ENCODE measurements at regions not wholly inside any gene's neighbourhood (a gene's known extent, or its start where the extent isn't known, plus 50 kb on each side); places are given as distances from the start of the nearest gene placed in this dataset.

GRCh38 chr9:23496489-23497136 lies 329.4 kb downstream of the ELAVL2 start:
- no peaks in the 10 kb centered on the region for H3K4me1 ChIP-seq (ENCODE audit: control insufficient read depth, insufficient read depth, low read length)
- CTCF ChIA-PET: no interaction called here
- H3K36me3 ChIP-seq (ENCODE audit: control insufficient read depth in 2 of 2, insufficient read depth in 1 of 2, low read length in 2 of 2): no peaks in the 10 kb centered on the region
- H3K9me3 ChIP-seq (ENCODE audit: control insufficient read depth, insufficient read depth, low read depth, low read length): no peaks in the 10 kb centered on the region
- H3K27ac ChIP-seq (ENCODE audit: extremely low read depth, low read depth, low read length): no peak overlapping the region
- no peak overlapping the region for H3K4me3 ChIP-seq (ENCODE audit: low read depth, low read length)
- TF ChIP-seq ZNF354C (tag by site-specific recombination; IDR thresholded peaks at IDR 0.05; ENCODE audit: borderline replicate concordance, low read depth) (no peak), ZBTB7A (tag by site-specific recombination; IDR thresholded peaks at IDR 0.05; ENCODE audit: low read depth) (no peak), ZNF514 (tag by site-specific recombination; IDR thresholded peaks at IDR 0.05) (no peak), ZNF48 (tag by site-specific recombination; IDR thresholded peaks at IDR 0.05) (no peak), ZNF596 (tag by site-specific recombination; IDR thresholded peaks at IDR 0.05) (no peak), MEIS1 (CRISPR knock-in tag; IDR thresholded peaks at IDR 0.05; ENCODE audit: borderline replicate concordance) (no peak), ZBTB44 (tag by site-specific recombination; IDR thresholded peaks at IDR 0.05) (no peak), ZFHX2 (tag by site-specific recombination; conservative IDR thresholded peaks at IDR 0.05) (no peak), ZNF416 (tag by site-specific recombination; IDR thresholded peaks at IDR 0.05) (no peak), ZNF148 (tag by site-specific recombination; IDR thresholded peaks at IDR 0.05; ENCODE audit: borderline replicate concordance) (no peak), ZIC2 (tag by site-specific recombination; IDR thresholded peaks at IDR 0.05) (no peak), FEZF1 (tag by site-specific recombination; IDR thresholded peaks at IDR 0.05) (no peak), ZNF350 (tag by site-specific recombination; IDR thresholded peaks at IDR 0.05) (no peak), ZNF138 (tag by site-specific recombination; IDR thresholded peaks at IDR 0.05; ENCODE audit: borderline replicate concordance) (no peak)
- POLR2A ChIA-PET: no interaction called here

- Histone ChIP-seq H3K4me1 (ENCODE audit: control insufficient read depth, insufficient read depth, low read length) (no peaks in the 10 kb centered on the region), H3K9me3 (ENCODE audit: control insufficient read depth, insufficient read depth, low read depth, low read length) (no peaks in the 10 kb centered on the region), H3K36me3 (ENCODE audit: control insufficient read depth in 2 of 2, insufficient read depth in 1 of 2, low read length in 2 of 2) (no peaks in the 10 kb centered on the region), H3K4me3 (ENCODE audit: low read depth, low read length) (no peak overlapping the region), H3K27ac (ENCODE audit: extremely low read depth, low read depth, low read length) (no peak overlapping the region)
- ChIA-PET CTCF (no interaction called here), POLR2A (no interaction called here)
- no peak for TF ChIP-seq ZNF560 (tag by site-specific recombination; IDR thresholded peaks at IDR 0.05; ENCODE audit: borderline replicate concordance)
- TF ChIP-seq ZNF624 (tag by site-specific recombination; IDR thresholded peaks at IDR 0.05): no peak
- TF ChIP-seq TSHZ1 (tag by site-specific recombination; IDR thresholded peaks at IDR 0.05; ENCODE audit: borderline replicate concordance): no peak
- TF ChIP-seq ZNF629 (tag by site-specific recombination; IDR thresholded peaks at IDR 0.05): no peak
- no peak for TF ChIP-seq ZNF366 (tag by site-specific recombination; conservative IDR thresholded peaks at IDR 0.05)
- no peak for TF ChIP-seq ZNF433 (tag by site-specific recombination; IDR thresholded peaks at IDR 0.05; ENCODE audit: low read depth)
- TF ChIP-seq ZNF580 (tag by site-specific recombination; IDR thresholded peaks at IDR 0.05): no peak
- no peak for TF ChIP-seq ZNF248 (tag by site-specific recombination; IDR thresholded peaks at IDR 0.05)
- no peak for TF ChIP-seq ZNF157 (tag by site-specific recombination; IDR thresholded peaks at IDR 0.05)
- TF ChIP-seq PRDM6 (tag by site-specific recombination; IDR thresholded peaks at IDR 0.05): no peak
Observed at GRCh38 chr9:23497137-23497504, 328.9 kb downstream of the ELAVL2 start.
